ENCODE measurements at regions not wholly inside any gene's neighbourhood (a gene's known extent, or its start where the extent isn't known, plus 50 kb on each side); places are given as distances from the start of the nearest gene placed in this dataset.
"Not testable (repeated sequence)": the region's sequence is repeated elsewhere in the genome, so short reads cannot be mapped to it uniquely, and the experiment has no call there.

DNA sequence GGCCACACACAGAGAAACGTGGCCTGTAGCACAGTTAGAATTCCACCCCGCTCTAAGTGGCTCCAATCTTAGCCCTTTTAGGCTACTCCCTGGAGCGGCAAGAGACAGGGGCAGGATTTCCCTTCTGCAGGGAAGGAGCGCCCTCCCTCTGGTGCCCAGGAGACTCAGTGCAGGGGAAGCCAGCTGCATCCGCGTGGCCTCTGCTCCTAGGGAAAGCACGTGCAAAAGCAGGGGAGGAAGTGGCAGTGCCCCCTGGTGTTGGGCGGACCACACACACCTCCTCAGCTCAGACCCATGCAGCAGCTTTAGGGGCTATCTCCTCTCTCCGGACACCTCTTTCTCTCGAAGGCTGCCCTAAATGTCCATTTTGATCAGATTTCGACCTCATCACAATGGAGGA is 50.0 kb downstream of the SPRING1 start:
- Histone ChIP-seq H3K9me3 (ENCODE audit: insufficient read depth, low read depth, low read length) (no peaks in the 10 kb centered on the region), H3K36me3 (ENCODE audit: insufficient read depth, low read depth, low read length) (no peaks in the 10 kb centered on the region), H3K27me3 (ENCODE audit: insufficient read depth, low read length) (peaks cover 9% of the 10 kb centered on the region), H3K9ac (ENCODE audit: low read depth, low read length) (no peak overlapping the region), H3K4me1 (ENCODE audit: insufficient read depth, low read length) (0 out of 2 replicates have a peak, but pooled peaks cover 2% of the 10 kb centered on the region), H3K27ac (ENCODE audit: low read length) (no peak overlapping the region), H3K4me3 (ENCODE audit: low read length) (no peak overlapping the region)

DNA sequence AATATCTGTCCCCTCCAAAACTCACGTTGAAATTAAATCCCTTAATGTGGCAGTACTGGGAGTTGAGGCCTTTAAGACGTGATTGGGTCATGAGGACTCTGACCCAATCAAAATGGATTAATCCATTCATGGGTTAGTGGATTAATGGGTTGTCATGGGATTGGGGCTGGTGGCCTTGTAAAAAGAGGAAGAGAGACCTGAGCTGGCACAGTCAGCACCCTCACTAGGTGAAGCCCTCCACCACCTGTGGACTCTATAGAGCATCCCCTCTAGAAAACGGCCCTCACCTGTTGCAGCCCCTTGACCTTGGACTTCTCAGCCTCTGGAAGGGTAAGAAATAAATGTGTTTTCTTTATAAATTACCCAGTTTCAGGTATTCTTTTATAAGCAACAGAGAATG is 53.0 kb downstream of the SPRING1 start:
- Histone ChIP-seq H3K9ac (ENCODE audit: low read depth, low read length) (no peak overlapping the region), H3K27ac (ENCODE audit: low read length) (no peak overlapping the region), H3K36me3 (ENCODE audit: insufficient read depth, low read depth, low read length) (no peaks in the 10 kb centered on the region), H3K27me3 (ENCODE audit: insufficient read depth, low read length) (no peaks in the 10 kb centered on the region), H3K4me3 (ENCODE audit: low read length) (no peak overlapping the region), H3K9me3 (ENCODE audit: insufficient read depth, low read depth, low read length) (no peaks in the 10 kb centered on the region), H3K4me1 (ENCODE audit: insufficient read depth, low read length) (no peaks in the 10 kb centered on the region)

DNA sequence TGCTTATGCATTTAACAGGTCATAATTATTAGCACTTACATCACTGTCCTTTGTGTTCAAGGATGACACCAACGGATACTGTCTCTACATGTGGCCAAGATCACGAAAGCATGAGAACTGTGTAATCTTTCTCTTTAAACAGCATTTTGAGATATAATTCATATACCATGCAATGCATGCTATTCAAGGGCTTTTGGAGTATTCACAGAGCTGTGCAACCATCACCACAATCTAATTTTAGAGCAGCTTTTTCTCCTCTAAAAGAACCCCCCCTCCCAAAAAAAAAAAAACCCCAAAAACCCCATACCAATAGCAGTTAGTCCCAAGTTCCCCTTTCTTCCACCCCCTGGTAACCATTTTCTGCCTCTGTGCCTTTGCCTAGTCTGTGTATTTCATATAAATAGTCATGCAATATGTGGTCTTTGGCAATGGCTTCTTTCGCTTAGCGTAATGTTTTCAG is 60.6 kb downstream of the SPRING1 start:
- no peaks in the 10 kb centered on the region for H3K27me3 ChIP-seq (ENCODE audit: insufficient read depth, low read length)
- no peaks in the 10 kb centered on the region for H3K4me1 ChIP-seq (ENCODE audit: insufficient read depth, low read length)
- H3K4me3 ChIP-seq (ENCODE audit: low read length): no peak overlapping the region
- no peaks in the 10 kb centered on the region for H3K36me3 ChIP-seq (ENCODE audit: insufficient read depth, low read depth, low read length)
- no peak overlapping the region for H3K27ac ChIP-seq (ENCODE audit: low read length)
- no peaks in the 10 kb centered on the region for H3K9me3 ChIP-seq (ENCODE audit: insufficient read depth, low read depth, low read length)
- H3K9ac ChIP-seq (ENCODE audit: low read depth, low read length): no peak overlapping the region

DNA sequence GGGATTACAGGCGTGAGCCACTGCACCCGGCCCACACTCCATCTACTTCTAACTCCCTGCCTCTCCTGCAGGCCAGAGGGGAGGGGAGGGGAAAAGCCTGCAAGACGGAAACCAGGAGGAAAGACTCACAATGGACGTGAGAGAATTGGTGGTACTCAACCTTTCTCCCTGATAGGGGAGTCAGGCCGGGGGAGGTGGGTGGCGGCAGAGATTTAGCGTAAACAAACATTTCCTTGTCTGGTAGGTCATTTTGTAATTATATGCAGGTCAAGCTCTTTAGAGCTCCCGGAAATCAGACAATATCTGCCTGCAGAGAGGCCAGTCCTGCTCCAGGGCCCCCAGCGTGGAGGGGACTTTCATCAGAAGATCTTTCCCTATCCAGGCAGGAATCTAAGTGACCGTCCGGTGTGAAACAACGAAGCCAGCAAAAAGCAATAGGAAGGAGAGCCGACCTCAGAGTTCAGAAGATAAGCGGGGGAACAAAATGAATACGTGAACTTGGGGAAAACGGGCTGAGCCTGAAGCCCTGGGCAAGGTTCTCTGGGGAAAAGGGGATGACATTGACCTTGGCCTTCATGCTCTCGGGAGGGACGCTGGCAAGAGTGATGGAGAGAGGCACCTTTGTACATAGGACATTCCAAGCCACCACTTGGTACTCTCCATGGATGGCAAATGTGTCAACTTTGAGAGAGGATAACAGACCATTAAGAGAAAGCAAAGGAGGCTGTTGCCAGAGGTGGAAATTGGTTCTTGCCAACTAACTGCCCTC is 62.3 kb downstream of the SPRING1 start:
- Histone ChIP-seq H3K4me3 (ENCODE audit: low read length) (no peak overlapping the region), H3K4me1 (ENCODE audit: insufficient read depth, low read length) (no peaks in the 10 kb centered on the region), H3K27ac (ENCODE audit: low read length) (no peak overlapping the region)

DNA sequence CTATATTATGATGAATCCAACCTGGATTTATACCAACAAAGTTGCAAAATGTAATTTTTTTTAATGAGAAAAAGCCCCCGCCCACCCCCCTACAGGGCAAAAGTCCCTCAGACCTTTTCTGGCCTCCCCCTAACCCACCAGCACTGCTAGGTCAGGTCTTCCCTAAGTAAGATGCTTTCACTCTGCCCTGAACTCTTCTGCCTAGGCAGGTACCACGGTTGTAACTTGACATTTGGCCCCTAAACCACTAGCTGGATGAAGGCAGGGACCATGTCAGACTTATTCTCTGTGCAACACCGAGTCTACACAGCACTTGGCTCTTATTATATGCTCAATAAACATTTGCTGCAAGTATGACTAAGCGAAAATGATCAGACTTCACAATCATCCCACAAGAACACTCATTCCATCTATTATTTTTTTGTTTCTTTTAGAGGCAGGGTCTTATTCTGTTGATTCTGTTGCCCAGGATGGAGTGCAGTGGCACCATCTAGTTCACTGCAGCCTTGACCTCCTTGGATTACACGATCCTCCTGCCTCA is 63.2 kb downstream of the SPRING1 start:
- H3K9ac ChIP-seq (ENCODE audit: low read depth, low read length): no peak overlapping the region
- H3K36me3 ChIP-seq (ENCODE audit: insufficient read depth, low read depth, low read length): no peaks in the 10 kb centered on the region
- H3K4me1 ChIP-seq (ENCODE audit: insufficient read depth, low read length): no peaks in the 10 kb centered on the region
- H3K27ac ChIP-seq (ENCODE audit: low read length): no peak overlapping the region
- H3K27me3 ChIP-seq (ENCODE audit: insufficient read depth, low read length): no peaks in the 10 kb centered on the region
- no peak overlapping the region for H3K4me3 ChIP-seq (ENCODE audit: low read length)
- no peaks in the 10 kb centered on the region for H3K9me3 ChIP-seq (ENCODE audit: insufficient read depth, low read depth, low read length)

More for the DNA sequence above, 62.3 kb downstream of the SPRING1 start:
- Histone ChIP-seq H3K9ac (ENCODE audit: low read depth, low read length) (no peak overlapping the region), H3K9me3 (ENCODE audit: insufficient read depth, low read depth, low read length) (no peaks in the 10 kb centered on the region), H3K27me3 (ENCODE audit: insufficient read depth, low read length) (no peaks in the 10 kb centered on the region), H3K36me3 (ENCODE audit: insufficient read depth, low read depth, low read length) (no peaks in the 10 kb centered on the region)

DNA sequence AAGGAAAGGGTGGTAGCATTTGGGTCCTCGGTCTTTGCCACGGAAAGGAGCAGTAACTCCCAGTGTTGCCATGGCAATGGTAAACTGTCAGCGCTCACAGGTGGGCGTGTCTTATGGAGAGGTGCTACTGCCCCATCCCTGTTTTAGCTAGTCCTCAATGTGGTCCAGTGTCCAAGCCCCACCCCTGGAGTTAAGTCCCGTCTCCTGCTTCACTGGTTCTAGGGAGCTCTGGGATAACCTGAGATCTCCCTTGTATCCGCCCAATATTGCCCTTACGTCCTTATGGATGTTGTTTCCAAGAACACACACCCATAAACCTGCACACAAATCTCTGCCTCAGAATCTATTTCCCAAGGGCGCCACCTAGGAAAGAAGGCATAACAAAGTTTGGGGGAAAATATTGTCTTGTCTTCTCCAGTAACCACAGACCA is 64.2 kb downstream of the SPRING1 start:
- Histone ChIP-seq H3K9ac (ENCODE audit: low read depth, low read length) (no peak overlapping the region), H3K27ac (ENCODE audit: low read length) (no peak overlapping the region), H3K4me1 (ENCODE audit: insufficient read depth, low read length) (no peaks in the 10 kb centered on the region), H3K4me3 (ENCODE audit: low read length) (no peak overlapping the region), H3K36me3 (ENCODE audit: insufficient read depth, low read depth, low read length) (no peaks in the 10 kb centered on the region), H3K9me3 (ENCODE audit: insufficient read depth, low read depth, low read length) (no peaks in the 10 kb centered on the region), H3K27me3 (ENCODE audit: insufficient read depth, low read length) (no peaks in the 10 kb centered on the region)

DNA sequence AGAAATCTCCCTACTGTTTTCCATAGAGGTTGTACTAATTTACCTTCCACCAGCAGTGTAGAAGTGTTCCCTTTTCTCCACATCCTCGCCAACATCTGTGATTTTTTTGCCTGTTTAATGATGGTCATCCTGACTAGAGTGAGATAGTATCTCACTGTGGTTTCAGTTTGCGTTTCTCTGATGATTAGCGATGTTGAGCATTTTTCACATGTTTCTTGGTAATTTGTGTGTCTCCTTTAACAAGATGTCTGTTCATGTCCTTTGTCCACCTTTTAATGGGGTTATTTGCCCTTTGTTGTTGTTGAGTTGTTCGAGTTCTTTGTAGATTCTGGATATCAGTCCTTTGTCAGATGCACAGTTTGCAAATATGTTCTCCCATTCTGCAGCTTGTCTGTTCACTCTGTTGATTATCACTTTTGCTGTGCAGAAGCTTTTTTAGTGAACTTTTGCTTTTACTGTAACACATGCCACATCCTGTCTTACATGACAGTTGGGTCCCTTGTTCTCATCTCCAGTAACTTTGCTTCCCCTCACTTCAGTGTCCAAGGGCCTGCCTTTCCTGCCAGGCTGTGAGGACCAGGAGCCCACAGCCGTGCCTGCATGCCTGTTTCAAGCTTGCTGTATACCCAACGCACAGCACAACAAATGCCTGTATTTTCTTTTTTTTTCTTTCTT is 64.9 kb downstream of the SPRING1 start:
- no peak overlapping the region for H3K9ac ChIP-seq (ENCODE audit: low read depth, low read length)
- H3K4me3 ChIP-seq (ENCODE audit: low read length): no peak overlapping the region
- no peaks in the 10 kb centered on the region for H3K36me3 ChIP-seq (ENCODE audit: insufficient read depth, low read depth, low read length)
- H3K9me3 ChIP-seq (ENCODE audit: insufficient read depth, low read depth, low read length): no peaks in the 10 kb centered on the region
- H3K27ac ChIP-seq (ENCODE audit: low read length): no peak overlapping the region
- H3K4me1 ChIP-seq (ENCODE audit: insufficient read depth, low read length): no peaks in the 10 kb centered on the region
- no peaks in the 10 kb centered on the region for H3K27me3 ChIP-seq (ENCODE audit: insufficient read depth, low read length)

DNA sequence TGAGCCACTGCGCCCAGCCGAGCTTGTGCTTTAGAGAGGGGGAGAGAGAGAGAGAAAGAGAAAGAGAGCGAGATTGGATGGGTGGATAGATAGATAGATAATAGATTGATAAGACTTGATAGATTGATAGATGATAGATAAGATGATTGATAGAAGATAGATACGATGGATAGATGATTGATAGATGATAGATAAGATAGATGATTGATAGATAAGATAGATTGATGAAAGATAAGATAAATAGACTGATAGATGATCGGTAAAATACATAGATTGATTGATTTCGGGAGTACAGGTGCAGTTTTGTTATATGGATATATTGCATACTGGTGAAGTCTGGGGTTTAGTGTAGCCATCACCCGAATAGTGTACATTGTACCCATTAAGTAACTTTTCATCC is 65.9 kb downstream of the SPRING1 start:
- Histone ChIP-seq H3K4me1 (ENCODE audit: insufficient read depth, low read length) (no peaks in the 10 kb centered on the region), H3K4me3 (ENCODE audit: low read length) (no peak overlapping the region), H3K9ac (ENCODE audit: low read depth, low read length) (no peak overlapping the region), H3K27ac (ENCODE audit: low read length) (no peak overlapping the region), H3K36me3 (ENCODE audit: insufficient read depth, low read depth, low read length) (no peaks in the 10 kb centered on the region), H3K9me3 (ENCODE audit: insufficient read depth, low read depth, low read length) (no peaks in the 10 kb centered on the region), H3K27me3 (ENCODE audit: insufficient read depth, low read length) (no peaks in the 10 kb centered on the region)

DNA sequence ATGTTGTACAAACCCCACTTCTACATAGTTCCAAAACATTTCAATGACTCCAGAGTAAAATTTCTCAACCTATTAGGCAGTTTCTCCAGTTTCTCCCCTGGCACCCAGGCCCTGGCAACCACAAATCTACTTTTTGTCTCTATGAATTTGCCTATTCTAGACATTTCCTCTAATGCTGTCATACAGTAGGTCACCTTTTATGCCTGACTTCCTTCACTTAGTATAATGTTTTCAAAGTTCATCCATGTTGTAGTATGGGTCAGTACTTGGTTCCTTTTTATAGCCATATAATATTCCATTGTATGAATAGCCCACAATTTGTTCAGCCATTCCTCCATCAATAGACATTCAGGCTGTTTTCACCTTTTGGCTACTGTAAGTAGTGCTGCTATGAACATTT is 67.0 kb downstream of the SPRING1 start:
- Histone ChIP-seq H3K27me3 (ENCODE audit: insufficient read depth, low read length) (no peaks in the 10 kb centered on the region), H3K9ac (ENCODE audit: low read depth, low read length) (no peak overlapping the region), H3K36me3 (ENCODE audit: insufficient read depth, low read depth, low read length) (no peaks in the 10 kb centered on the region), H3K4me3 (ENCODE audit: low read length) (no peak overlapping the region), H3K27ac (ENCODE audit: low read length) (no peak overlapping the region), H3K4me1 (ENCODE audit: insufficient read depth, low read length) (peaks cover 7% of the 10 kb centered on the region; the same call in 1 of the 2 replicates), H3K9me3 (ENCODE audit: insufficient read depth, low read depth, low read length) (no peaks in the 10 kb centered on the region)

DNA sequence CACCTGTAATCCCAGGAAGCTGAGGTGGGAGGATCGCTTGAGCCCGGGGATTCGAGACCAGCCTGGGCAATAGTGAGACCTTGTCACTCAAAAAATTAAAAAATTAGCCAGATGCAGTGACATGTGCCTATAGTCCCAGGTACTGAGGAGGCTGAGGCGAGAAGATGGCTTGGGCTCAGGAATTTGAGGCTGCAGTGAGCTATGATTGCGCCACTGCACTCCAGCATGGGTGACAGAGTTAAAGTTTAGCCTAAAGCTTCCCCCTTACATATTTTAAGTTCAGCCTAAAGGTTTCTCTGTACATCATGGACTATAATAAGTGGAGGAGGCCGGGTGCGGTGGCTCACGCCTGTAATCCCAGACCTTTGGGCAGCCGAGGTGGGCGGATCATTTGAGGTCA is 70.1 kb downstream of the SPRING1 start:
- no peak overlapping the region for H3K9ac ChIP-seq (ENCODE audit: low read depth, low read length)
- no peaks in the 10 kb centered on the region; the same call in 1 of the 2 replicates for H3K27me3 ChIP-seq (ENCODE audit: insufficient read depth, low read length)
- H3K4me3 ChIP-seq (ENCODE audit: low read length): no peak overlapping the region
- H3K4me1 ChIP-seq (ENCODE audit: insufficient read depth, low read length): peaks cover 14% of the 10 kb centered on the region; the same call in 1 of the 2 replicates
- no peaks in the 10 kb centered on the region for H3K36me3 ChIP-seq (ENCODE audit: insufficient read depth, low read depth, low read length)
- H3K9me3 ChIP-seq (ENCODE audit: insufficient read depth, low read depth, low read length): no peaks in the 10 kb centered on the region
- H3K27ac ChIP-seq (ENCODE audit: low read length): no peak overlapping the region

DNA sequence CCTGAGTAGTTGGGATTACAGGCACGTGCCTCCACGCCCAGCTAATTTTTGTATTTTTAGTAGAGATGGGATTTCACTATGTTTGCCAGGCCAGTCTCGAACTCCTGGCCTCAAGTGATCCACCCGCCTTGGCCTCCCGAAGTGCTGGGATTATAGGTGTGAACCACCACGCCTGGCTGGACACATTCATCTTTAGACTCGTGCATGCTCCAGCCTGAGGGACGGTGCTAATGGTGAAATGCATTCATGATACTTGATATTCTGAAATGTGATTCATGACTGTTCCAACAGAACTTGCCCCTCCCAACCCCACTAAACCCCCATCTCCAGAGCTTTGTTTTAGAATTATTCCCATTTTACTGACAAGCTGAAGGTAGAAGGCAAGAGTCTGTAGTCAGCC is 71.0 kb downstream of the SPRING1 start:
- not testable (repeated sequence) for H3K36me3 ChIP-seq (ENCODE audit: insufficient read depth, low read depth, low read length); H3K4me3 ChIP-seq (ENCODE audit: low read length); H3K27me3 ChIP-seq (ENCODE audit: insufficient read depth, low read length)

DNA sequence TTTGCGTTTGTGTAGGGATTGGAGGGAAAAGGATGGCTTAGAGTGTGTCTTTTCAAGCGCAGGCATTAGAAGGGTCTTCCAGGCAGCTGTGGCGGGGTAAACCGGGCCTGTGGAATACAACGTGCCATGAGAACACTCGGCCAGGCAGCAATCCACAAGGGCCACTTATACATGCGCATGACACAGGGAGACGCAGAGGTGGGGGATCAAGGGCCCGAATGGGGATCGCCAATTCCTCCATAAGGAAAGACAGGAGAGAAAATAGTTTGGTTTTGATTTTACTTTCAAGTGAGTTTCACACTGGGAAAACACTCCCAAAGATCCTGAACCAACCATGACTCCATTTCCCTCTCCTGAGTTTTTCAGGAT is 71.6 kb downstream of the SPRING1 start:
- no peak overlapping the region for H3K4me3 ChIP-seq (ENCODE audit: low read length)

More for the DNA sequence above, 71.0 kb downstream of the SPRING1 start:
- H3K27ac ChIP-seq (ENCODE audit: low read length); H3K9ac ChIP-seq (ENCODE audit: low read depth, low read length); H3K9me3 ChIP-seq (ENCODE audit: insufficient read depth, low read depth, low read length): not testable (repeated sequence)
- peaks cover 14% of the 10 kb centered on the region; the same call in 1 of the 2 replicates for H3K4me1 ChIP-seq (ENCODE audit: insufficient read depth, low read length)

More for the DNA sequence above, 71.6 kb downstream of the SPRING1 start:
- Histone ChIP-seq H3K27ac (ENCODE audit: low read length) (no peak overlapping the region), H3K4me1 (ENCODE audit: insufficient read depth, low read length) (peaks cover 14% of the 10 kb centered on the region; the same call in 1 of the 2 replicates), H3K9ac (ENCODE audit: low read depth, low read length) (peak overlapping the region; percentile 26; the same call in 1 of the 2 replicates), H3K27me3 (ENCODE audit: insufficient read depth, low read length) (no peaks in the 10 kb centered on the region; the same call in 1 of the 2 replicates), H3K9me3 (ENCODE audit: insufficient read depth, low read depth, low read length) (no peaks in the 10 kb centered on the region), H3K36me3 (ENCODE audit: insufficient read depth, low read depth, low read length) (no peaks in the 10 kb centered on the region)

Measured in iPS-20b (cell line).